ENCODE measurements at regions not wholly inside any gene's neighbourhood (a gene's known extent, or its start where the extent isn't known, plus 50 kb on each side); places are given as distances from the start of the nearest gene placed in this dataset.

DNA sequence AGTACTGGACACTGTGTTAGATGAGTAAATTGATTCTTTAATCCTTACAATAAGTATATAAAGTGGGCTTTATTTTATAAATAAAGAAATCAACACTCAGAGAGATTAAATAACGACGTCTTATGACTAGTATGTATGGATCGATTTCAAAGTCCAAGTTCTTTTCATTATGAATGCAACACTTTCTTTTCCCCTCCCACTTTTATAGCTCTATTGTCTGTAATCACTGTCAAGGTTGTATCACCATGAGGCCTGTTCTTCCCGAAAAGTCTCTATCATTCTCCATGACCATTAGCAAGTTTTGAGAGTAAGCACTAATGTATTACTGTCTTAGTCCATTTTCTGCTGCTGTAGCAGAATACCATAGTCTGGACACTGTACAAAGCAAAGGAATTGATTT is 228.4 kb downstream of the TLR4 start:
- no peak for TF ChIP-seq FOSL2 (IDR thresholded peaks at IDR 0.05)
- TF ChIP-seq FOSL2 (CRISPR knock-in tag; IDR thresholded peaks at IDR 0.05), result no peak
- no peak for TF ChIP-seq RFX5 (IDR thresholded peaks at IDR 0.05)
- TF ChIP-seq MAX (IDR thresholded peaks at IDR 0.05), result no peak
- TF ChIP-seq, protein P1, sequence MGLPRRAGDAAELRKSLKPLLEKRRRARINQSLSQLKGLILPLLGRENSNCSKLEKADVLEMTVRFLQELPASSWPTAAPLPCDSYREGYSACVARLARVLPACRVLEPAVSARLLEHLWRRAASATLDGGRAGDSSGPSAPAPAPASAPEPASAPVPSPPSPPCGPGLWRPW (IDR thresholded peaks at IDR 0.05), result no peak
- no peak for TF ChIP-seq USF2 (IDR thresholded peaks at IDR 0.05)
- no peak for TF ChIP-seq MAZ (IDR thresholded peaks at IDR 0.05; ENCODE audit: borderline replicate concordance, low read depth, low read length)
- TF ChIP-seq TFCP2L1 (CRISPR knock-in tag; IDR thresholded peaks at IDR 0.05), result no peak
- no peak for TF ChIP-seq NPAS2 (CRISPR knock-in tag; IDR thresholded peaks at IDR 0.05; ENCODE audit: borderline replicate concordance)
- no peak for TF ChIP-seq CBX8 (IDR thresholded peaks at IDR 0.05)
- H3K4me2 ChIP-seq, result no peak overlapping the region
- ATAC-seq, result no peak
- no peaks in the 10 kb centered on the region for H3K9me3 ChIP-seq
- WGBS (ENCODE audit: missing lambda C conversion rate), result 1% methylated on average over 4 of the region's 4 CpGs
- H3K4me1 ChIP-seq, result no peaks in the 10 kb centered on the region
- DNase-seq (ENCODE audit: low read depth in 1 of 2, low spot score in 1 of 2), result no peak
- H3K27ac ChIP-seq, result no peak overlapping the region
- ChIA-PET CTCF (no interaction called here), POLR2A (no interaction called here)
- no peak for FAIRE-seq
- no peak overlapping the region for H3K4me3 ChIP-seq

GRCh38 chr9:117936185-117937130 is 232.3 kb downstream of the TLR4 start:
- FAIRE-seq, result no peak
- CTCF ChIA-PET, result interaction anchor here (0.6 to 1.0 kb wide), 2 partner anchors 11 to 43 kb away, joined by 3 read pairs; no protein-coding TSS in a partner anchor
- 12% methylated on average over 5 of the region's 5 CpGs for WGBS (ENCODE audit: missing lambda C conversion rate)

DNA sequence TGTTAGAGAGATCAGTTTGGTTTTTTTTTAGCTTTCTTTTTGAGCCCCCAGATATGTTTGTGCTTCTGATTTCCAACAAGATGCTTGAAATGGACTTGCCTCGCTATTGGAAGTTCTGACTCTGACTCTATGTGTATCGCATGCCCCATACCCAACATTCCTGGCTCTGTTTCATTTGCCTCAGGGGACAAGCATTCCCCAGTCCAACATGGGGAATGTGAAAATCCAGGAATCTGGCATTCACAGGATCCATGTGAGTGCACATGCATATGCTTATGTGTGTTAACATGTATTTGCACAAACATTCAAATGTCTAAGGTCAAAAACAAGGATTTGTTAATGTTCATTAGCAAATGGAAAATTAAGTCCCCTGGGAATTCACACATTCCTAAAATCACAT is 233.9 kb downstream of the TLR4 start:
- no peak for DNase-seq (ENCODE audit: low read depth in 1 of 2, low spot score in 1 of 2)
- Histone ChIP-seq H3K9me3 (no peaks in the 10 kb centered on the region), H3K4me2 (no peak overlapping the region), H3K4me3 (no peak overlapping the region), H3K27ac (no peak overlapping the region), H3K4me1 (no peaks in the 10 kb centered on the region)
- ChIA-PET POLR2A (no interaction called here), CTCF (interaction anchor here (1.0 kb wide), 1 partner anchor 10 kb away, joined by 3 read pairs; no protein-coding TSS in a partner anchor)
- WGBS (ENCODE audit: missing lambda C conversion rate), result 25% methylated on average over 2 of the region's 2 CpGs
- ATAC-seq, result no peak
- no peak for FAIRE-seq
- TF ChIP-seq BCL3 (IDR thresholded peaks at IDR 0.05) (no peak), HOXB5 (CRISPR knock-in tag; IDR thresholded peaks at IDR 0.05) (no peak), JUNB (IDR thresholded peaks at IDR 0.05) (no peak), RARB (CRISPR knock-in tag; IDR thresholded peaks at IDR 0.05) (no peak), SMC3 (IDR thresholded peaks at IDR 0.05) (no peak), MYC (IDR thresholded peaks at IDR 0.05; ENCODE audit: borderline replicate concordance, low read length) (no peak)
- TF ChIP-seq, protein P2, sequence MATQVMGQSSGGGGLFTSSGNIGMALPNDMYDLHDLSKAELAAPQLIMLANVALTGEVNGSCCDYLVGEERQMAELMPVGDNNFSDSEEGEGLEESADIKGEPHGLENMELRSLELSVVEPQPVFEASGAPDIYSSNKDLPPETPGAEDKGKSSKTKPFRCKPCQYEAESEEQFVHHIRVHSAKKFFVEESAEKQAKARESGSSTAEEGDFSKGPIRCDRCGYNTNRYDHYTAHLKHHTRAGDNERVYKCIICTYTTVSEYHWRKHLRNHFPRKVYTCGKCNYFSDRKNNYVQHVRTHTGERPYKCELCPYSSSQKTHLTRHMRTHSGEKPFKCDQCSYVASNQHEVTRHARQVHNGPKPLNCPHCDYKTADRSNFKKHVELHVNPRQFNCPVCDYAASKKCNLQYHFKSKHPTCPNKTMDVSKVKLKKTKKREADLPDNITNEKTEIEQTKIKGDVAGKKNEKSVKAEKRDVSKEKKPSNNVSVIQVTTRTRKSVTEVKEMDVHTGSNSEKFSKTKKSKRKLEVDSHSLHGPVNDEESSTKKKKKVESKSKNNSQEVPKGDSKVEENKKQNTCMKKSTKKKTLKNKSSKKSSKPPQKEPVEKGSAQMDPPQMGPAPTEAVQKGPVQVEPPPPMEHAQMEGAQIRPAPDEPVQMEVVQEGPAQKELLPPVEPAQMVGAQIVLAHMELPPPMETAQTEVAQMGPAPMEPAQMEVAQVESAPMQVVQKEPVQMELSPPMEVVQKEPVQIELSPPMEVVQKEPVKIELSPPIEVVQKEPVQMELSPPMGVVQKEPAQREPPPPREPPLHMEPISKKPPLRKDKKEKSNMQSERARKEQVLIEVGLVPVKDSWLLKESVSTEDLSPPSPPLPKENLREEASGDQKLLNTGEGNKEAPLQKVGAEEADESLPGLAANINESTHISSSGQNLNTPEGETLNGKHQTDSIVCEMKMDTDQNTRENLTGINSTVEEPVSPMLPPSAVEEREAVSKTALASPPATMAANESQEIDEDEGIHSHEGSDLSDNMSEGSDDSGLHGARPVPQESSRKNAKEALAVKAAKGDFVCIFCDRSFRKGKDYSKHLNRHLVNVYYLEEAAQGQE (IDR thresholded peaks at IDR 0.05), result no peak

More at GRCh38 chr9:117936185-117937130, 232.3 kb downstream of the TLR4 start:
- Histone ChIP-seq H3K4me1 (no peaks in the 10 kb centered on the region), H3K4me2 (no peak overlapping the region), H3K4me3 (no peak overlapping the region), H3K27ac (no peak overlapping the region), H3K9me3 (no peaks in the 10 kb centered on the region)
- DNase-seq (ENCODE audit: low read depth in 1 of 2, low spot score in 1 of 2) (no peak), ATAC-seq (no peak)
- POLR2A ChIA-PET, result no interaction called here
- TF ChIP-seq CHD4 (IDR thresholded peaks at IDR 0.05; ENCODE audit: borderline replicate concordance), result no peak
- TF ChIP-seq PBX3 (IDR thresholded peaks at IDR 0.05), result no peak
- no peak for TF ChIP-seq SMC3 (IDR thresholded peaks at IDR 0.05)
- no peak for TF ChIP-seq ZNF302 (CRISPR knock-in tag; IDR thresholded peaks at IDR 0.05)

Measured in A549 (cell line).